Right cardiac atrium (tissue), 5 donors: ENCODE measurements at regions not wholly inside any gene's neighbourhood (a gene's known extent, or its start where the extent isn't known, plus 50 kb on each side); places are given as distances from the start of the nearest gene placed in this dataset.

Experiments
- ATAC-seq, 2 donors: fragments of 200-7000 bp; cut with Tn5 transposase; one replicate each; pipeline versions ENCODE4 v1.8.0 to v1.9.1; 2020; ENCODE audit warnings: moderate library complexity in 2 of 2, mild to moderate bottlenecking in 1 of 2
- DNase-seq, 3 donors: peaks; one replicate each; pipeline ENCODE4 v3.0.0-alpha.2; 2020
- H3K27ac ChIP-seq: one replicate; pipeline ENCODE4 v1.5.1; 2013; ENCODE audit warnings: mild to moderate bottlenecking, low read length, control low read depth, moderate library complexity
- H3K27me3 ChIP-seq: one replicate; pipeline ENCODE4 v1.6.1; 2013; ENCODE audit not compliant: control insufficient read depth, insufficient read depth
- H3K4me1 ChIP-seq: one replicate; pipeline ENCODE4 v1.6.1; 2013; ENCODE audit warnings: low read length; ENCODE audit not compliant: control insufficient read depth, insufficient read depth
- H3K4me3 ChIP-seq: one replicate; pipeline ENCODE4 v1.5.1; 2013; ENCODE audit warnings: low read length, control low read depth
- H3K9me3 ChIP-seq: one replicate; pipeline ENCODE4 v1.6.1; 2013; ENCODE audit warnings: low read length; ENCODE audit not compliant: control insufficient read depth
- WGBS: extraction: QIAGEN DNeasy Blood & Tissue Kit; methylation state at CpG from one replicate; pipeline ENCODE4 v1.1.7; 2013; 5-methylcytosine and 5-hydroxymethylcytosine counted together
- intact Hi-C, 4 donors: fragments of 100-400 bp; cut with DNase I; formaldehyde crosslinking; loops; one replicate each; pipeline versions ENCODE4 v1.11.0 to v1.14.0; 2022 to 2023
- donor health status: healthy with polysubstance abuse.
- donor health status: DM: no; HTN: yes; CAD: no.
- donor health status: DM: no; HTN: no; CAD: no.
- donor health status: DM: no; HTN: yes; CAD: no; lungs with severe emphysema.
- donor health status: DM: yes; HTN: yes; CAD: no.

DNA sequence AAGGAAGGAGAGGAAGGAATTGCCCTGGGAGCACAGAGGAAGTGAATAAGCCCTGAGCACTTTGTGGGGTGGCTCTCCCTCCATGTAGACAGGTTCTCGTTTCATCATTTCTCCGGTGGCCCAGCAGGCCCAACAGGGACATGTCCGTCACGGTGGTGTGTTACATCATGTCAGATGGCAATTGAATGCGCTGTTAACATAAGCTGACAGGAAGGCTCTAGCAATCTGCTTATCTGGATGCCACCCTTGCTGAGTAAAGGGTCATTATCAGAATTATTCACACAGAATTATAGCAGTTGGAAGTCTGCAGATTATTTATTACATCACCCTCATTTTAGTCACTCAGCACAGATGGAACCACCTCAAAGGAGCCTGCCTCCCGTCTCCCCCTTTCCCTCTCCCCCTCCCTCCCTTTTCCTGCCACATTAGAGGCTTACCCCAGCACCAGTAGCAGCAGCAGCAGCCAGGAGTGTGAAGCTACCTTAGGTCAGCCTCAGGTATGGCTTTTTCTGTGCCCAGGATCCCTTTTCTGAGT is 124.3 kb upstream of the TRIM2 start:
- no peak for DNase-seq
- 64% methylated on average over 6 of the region's 6 CpGs for WGBS
- intact Hi-C loops: loop anchor here in 3 of 4 donors (2.0 to 10.0 kb wide), 3 partner anchors 47 to 235 kb away; no protein-coding TSS in a partner anchor

DNA sequence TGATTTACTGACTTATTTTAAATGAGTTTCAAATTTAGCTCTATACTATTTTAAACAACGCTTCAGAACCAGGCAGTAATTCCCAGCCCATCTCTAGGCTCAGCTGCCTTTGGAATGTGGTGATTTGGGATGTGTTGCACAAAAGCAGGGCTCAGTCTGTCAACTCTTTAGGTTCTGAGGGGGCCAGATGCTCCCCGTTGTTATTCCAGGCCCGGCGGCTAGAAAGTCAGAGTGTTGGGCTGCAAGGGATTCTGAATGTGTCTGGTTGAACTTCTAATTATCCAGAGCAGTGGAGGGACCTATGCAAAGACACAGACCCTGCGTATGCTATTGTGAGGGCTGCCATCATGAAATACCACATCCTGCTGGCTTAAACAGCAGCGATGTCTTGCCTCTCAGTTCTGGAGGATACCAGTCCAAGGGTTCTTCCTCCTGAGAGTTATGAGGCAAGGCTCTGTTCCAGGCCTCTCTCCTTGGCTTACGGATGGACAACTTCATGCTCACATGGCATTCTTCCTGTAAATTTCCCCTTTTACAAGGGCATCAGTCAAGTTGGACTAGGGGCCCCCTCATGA is 123.2 kb upstream of the TRIM2 start:
- Histone ChIP-seq H3K9me3 (no peaks in the 10 kb centered on the region), H3K4me1 (no peaks in the 10 kb centered on the region), H3K4me3 (no peak overlapping the region), H3K27me3 (no peaks in the 10 kb centered on the region), H3K27ac (no peak overlapping the region)
- 88% methylated on average over 7 of the region's 7 CpGs for WGBS
- no peak for ATAC-seq
- intact Hi-C loops: loop anchor here in 3 of 4 donors (2.0 to 10.0 kb wide), 3 partner anchors 46 to 236 kb away; no protein-coding TSS in a partner anchor
- no peak for DNase-seq

More for the DNA sequence above, 124.3 kb upstream of the TRIM2 start:
- Histone ChIP-seq H3K4me3 (no peak overlapping the region), H3K27me3 (no peaks in the 10 kb centered on the region), H3K27ac (no peak overlapping the region), H3K9me3 (no peaks in the 10 kb centered on the region), H3K4me1 (no peaks in the 10 kb centered on the region)
- no peak for ATAC-seq

DNA sequence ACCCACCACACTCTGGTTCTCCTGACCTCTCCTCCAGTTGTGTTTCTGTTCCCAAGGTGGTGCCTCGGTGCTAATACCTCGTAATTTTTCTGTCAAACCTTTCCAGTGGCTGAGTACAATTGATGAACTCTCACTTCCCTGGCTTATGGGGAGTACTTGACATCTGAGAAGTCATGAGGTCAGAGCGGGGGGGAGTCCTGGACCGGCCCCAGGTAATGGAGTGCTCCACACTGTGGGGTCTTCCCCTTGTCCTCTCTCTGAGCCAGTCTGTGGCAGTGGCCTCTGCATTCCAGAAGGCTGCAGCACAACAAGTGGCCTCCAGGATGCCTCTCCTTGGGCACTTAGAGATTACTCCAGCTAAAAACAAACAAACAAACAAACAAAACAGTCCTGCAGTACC is 122.5 kb upstream of the TRIM2 start:
- 87% methylated on average over 4 of the region's 4 CpGs for WGBS
- Histone ChIP-seq H3K4me3 (no peak overlapping the region), H3K27ac (no peak overlapping the region), H3K27me3 (no peaks in the 10 kb centered on the region), H3K4me1 (no peaks in the 10 kb centered on the region), H3K9me3 (no peaks in the 10 kb centered on the region)
- ATAC-seq (no peak), DNase-seq (no peak)
- intact Hi-C loops: loop anchor here in 3 of 4 donors (2.0 to 10.0 kb wide), 3 partner anchors 45 to 237 kb away; no protein-coding TSS in a partner anchor

DNA sequence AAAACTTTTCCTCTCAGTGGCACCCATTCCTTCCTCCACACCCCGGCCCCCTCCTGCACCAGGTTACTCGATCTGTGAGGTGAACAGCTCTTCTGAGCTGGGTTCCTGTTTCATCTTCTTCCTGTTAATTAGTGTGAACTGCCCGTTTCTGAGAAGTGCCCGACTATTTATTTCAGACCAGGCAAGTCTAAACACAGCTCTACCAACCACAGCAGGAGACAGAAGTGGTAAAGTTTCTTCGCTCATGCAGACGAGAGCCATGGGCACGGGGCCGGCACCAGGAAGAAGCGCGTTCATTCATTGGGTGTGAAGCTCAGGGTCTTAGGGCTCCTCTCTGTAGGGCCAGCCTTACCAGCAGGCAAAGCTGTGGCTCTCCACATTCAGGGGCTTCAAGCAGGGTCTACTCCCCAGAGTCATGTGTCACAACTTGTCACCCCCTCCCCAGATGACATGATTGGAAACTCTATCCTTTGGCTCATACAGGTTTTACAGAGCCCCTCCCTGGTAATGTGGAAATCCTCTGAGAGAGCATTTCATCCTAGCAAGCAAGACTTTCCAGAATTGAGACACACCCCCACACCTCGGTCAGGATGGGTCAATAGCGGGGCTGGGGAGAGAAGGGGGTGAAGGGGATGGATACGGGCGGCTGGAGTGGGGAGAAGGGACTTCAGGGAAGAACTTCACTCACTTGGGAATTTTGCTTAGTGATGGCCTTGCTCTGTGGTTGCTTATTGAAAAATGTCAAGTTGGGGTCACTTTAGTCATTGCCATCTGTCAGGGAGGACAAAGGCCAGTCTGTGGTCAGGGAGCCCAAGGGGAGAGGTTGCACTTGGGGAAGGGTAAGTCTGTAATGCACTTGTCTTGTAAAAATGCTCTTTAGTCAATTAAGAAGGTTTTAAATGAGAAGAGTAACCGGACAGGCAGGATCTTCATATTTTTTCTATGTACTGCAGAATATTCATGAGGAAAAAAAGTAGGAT is 121.6 kb upstream of the TRIM2 start:
- no peak overlapping the region for H3K27ac ChIP-seq
- intact Hi-C loops: loop anchor here (1.0 to 10.0 kb wide), 3 partner anchors 45 to 238 kb away; no protein-coding TSS in a partner anchor
- 82% methylated on average over 15 of the region's 15 CpGs for WGBS

DNA sequence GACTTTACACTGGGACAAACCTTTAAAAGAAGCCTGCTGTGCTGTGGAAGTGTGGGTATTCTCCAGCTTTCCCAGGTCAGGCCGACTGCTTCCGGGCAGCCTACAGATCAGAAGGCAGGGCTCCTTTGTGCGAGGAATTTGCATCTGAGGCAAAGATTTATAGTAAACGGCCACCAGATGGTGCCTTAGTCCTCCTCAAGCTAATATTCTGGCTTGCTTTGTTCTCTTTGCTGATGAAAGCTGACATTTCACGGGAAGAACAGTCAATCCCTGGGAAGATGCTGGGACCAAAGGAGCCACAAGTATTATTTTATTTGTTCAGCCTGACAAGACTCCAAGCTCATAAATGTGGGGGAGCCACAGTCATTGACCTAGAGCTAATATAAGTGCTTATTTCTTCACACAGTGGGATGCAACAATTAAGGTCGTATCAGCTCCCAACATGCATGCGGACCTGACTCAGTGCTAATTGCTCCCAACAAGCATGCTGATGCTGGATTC is 120.7 kb upstream of the TRIM2 start:
- H3K27me3 ChIP-seq: no peaks in the 10 kb centered on the region
- 19% methylated on average over 7 of the region's 7 CpGs for WGBS
- H3K4me3 ChIP-seq: no peak overlapping the region
- no peaks in the 10 kb centered on the region for H3K4me1 ChIP-seq
- no peak overlapping the region for H3K27ac ChIP-seq
- DNase-seq (peak in 2 of 3 donors; percentile 27 to 64), ATAC-seq (peak; percentile 74 to 85)
- no peaks in the 10 kb centered on the region for H3K9me3 ChIP-seq
- intact Hi-C loops: loop anchor here (1.0 to 10.0 kb wide), 3 partner anchors 44 to 239 kb away; no protein-coding TSS in a partner anchor

More for the DNA sequence above, 121.6 kb upstream of the TRIM2 start:
- H3K9me3 ChIP-seq: no peaks in the 10 kb centered on the region
- H3K27me3 ChIP-seq: no peaks in the 10 kb centered on the region
- no peaks in the 10 kb centered on the region for H3K4me1 ChIP-seq
- DNase-seq (no peak), ATAC-seq (no peak)
- H3K4me3 ChIP-seq: no peak overlapping the region

DNA sequence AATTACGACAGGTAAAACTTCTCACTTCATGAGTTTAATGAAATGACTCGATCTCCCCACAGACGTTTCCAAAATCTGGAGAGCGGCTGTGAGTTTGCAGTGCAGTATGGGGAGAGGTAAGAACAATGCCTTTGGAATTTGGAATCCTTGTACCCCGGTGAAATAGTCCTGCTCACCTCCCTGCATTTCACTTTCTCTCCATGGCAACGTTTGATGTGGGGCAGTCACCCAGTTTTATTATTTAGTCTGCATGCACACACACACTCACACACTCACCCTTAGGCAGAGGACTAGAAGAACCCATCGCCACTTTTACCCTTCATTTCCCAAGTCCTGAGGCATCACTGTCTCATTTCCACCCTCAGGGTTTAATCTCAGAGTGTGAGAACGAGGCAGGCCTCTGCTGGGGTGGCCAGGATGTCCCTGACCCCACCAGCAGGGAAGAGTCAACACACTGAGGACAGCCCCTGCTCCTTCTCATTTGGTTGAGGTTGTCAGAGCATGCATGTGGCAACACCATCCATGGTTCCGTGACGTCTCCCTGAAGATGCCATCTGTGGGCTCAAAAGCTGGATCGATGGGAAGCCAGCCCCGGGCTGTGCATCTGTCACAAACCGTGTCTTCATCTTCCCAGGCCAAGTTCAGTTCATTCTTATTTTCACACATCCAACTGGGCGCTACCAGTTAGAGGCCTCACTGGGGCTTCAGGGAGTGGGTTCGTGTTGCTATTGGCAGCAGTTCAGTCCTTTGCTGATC is 119.8 kb upstream of the TRIM2 start:
- no peak overlapping the region for H3K4me3 ChIP-seq
- no peaks in the 10 kb centered on the region for H3K27me3 ChIP-seq
- intact Hi-C loops: loop anchor here in 3 of 4 donors (2.0 to 10.0 kb wide), 3 partner anchors 43 to 240 kb away; no protein-coding TSS in a partner anchor
- no peaks in the 10 kb centered on the region for H3K4me1 ChIP-seq
- no peak overlapping the region for H3K27ac ChIP-seq
- ATAC-seq: no peak
- DNase-seq: no peak
- H3K9me3 ChIP-seq: no peaks in the 10 kb centered on the region
- 88% methylated on average over 15 of the region's 15 CpGs for whole genome bisulfite sequencing

DNA sequence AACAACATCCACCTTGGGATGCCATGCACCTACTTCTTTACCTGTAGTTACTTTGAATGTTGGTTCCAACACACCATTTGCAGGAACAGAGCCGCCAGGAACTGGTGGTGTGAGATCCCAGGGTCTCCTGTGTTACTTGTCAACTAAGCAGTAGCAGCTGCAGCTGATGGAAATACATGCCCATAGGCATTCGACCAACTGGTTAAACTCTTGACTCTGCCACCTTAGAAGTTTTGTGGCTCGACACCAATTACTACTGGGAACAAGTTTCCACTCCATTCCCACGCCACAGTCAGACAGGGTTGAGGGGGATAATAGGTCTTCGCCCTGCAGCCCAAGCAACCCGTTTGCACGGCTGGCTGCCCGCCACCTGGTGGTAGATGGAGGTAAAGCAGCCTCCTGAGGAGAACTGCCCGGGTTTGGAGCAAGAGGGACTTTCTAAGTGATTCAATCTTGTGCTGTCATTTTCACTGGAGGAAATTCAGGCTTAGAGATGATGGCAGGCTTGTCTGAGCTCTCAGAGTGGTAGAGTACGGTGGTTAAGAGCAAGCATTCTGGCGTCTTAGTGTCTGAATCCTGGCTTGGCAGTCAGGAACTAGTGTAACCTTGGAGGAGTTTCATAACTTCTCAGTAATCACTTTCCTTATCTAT is 119.1 kb upstream of the TRIM2 start:
- 10% methylated on average over 11 of the region's 11 CpGs for whole genome bisulfite sequencing
- intact Hi-C loops: loop anchor here (2.0 to 10.0 kb wide), 4 partner anchors 42 to 240 kb away; no protein-coding TSS in a partner anchor

DNA sequence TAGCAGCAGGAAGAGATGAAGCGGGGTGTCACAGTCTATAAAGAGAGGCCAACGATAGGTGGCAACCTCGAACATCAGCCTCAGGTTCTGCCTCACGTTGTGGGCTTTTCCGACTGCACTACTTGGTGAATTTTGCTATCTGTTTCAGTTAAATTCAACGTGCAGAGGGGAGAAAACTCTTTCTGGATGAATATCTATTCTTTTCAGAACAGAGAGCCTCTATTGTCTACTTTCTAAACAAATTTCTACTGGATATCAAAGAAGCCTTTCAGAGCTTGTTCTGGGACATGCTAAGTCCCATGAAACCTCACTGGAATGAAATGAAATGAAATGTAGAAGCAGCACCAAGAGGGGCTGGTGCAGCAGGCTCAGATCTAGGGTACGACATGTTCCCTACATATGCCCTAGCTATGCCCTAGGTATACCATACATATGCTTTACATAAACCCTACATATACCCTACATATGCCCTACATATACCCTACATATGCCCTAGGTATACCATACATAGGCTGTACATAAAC is 116.5 kb upstream of the TRIM2 start:
- ATAC-seq: no peak
- intact Hi-C loops: loop anchor here in 3 of 4 donors (5.0 to 10.0 kb wide), 2 partner anchors 240 to 243 kb away; no protein-coding TSS in a partner anchor
- Histone ChIP-seq H3K27ac (no peak overlapping the region), H3K27me3 (no peaks in the 10 kb centered on the region), H3K4me3 (no peak overlapping the region), H3K4me1 (no peaks in the 10 kb centered on the region), H3K9me3 (no peaks in the 10 kb centered on the region)
- no peak for DNase-seq
- 87% methylated on average over 7 of the region's 7 CpGs for WGBS

More for the DNA sequence above, 119.1 kb upstream of the TRIM2 start:
- H3K4me3 ChIP-seq: no peak overlapping the region
- H3K9me3 ChIP-seq: no peaks in the 10 kb centered on the region
- ATAC-seq (peak; percentile 61 to 80), DNase-seq (peak; percentile 72 to 87 (median 85))
- no peaks in the 10 kb centered on the region for H3K4me1 ChIP-seq
- no peak overlapping the region for H3K27ac ChIP-seq
- H3K27me3 ChIP-seq: no peaks in the 10 kb centered on the region

DNA sequence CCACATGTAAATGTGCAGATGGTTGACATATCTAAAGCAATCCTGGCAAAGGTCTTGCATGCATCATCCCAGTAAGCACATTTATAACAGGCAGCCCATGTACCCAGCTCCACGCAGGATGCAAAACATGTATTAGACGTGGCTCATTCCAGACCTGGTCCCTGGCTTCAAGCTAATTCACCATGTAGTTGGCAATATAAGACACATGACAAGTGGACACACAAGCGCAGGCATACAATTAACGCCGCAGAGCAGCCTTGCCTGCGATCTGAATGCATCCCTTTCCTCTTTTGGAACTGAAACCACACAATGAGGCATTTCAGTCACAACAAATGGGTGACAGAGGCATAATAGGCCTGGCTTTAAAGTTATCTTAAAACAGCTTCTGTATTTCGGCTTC is 114.5 kb upstream of the TRIM2 start:
- DNase-seq (no peak), ATAC-seq (no peak)
- 88% methylated on average over 7 of the region's 7 CpGs for WGBS
- Histone ChIP-seq H3K27ac (no peak overlapping the region), H3K27me3 (no peaks in the 10 kb centered on the region), H3K4me1 (no peaks in the 10 kb centered on the region), H3K4me3 (no peak overlapping the region), H3K9me3 (no peaks in the 10 kb centered on the region)
- intact Hi-C loops: loop anchor here in 3 of 4 donors (5.0 to 10.0 kb wide), 2 partner anchors 242 to 245 kb away; no protein-coding TSS in a partner anchor
